Liver (tissue), 2 donors: ENCODE measurements at regions not wholly inside any gene's neighbourhood (a gene's known extent, or its start where the extent isn't known, plus 50 kb on each side); places are given as distances from the start of the nearest gene placed in this dataset.

Experiments
- EGR1 ChIP-seq, 2 donors: IDR thresholded peaks; 2 replicates each; pipeline ENCODE4 v1.6.1; 2016 to 2018; ENCODE audit warnings: antibody characterized with exemption in 2 of 2, low read depth in 2 of 2
- REST ChIP-seq: IDR thresholded peaks from 2 replicates; pipeline ENCODE4 v1.6.1; 2016; ENCODE audit warnings: antibody characterized with exemption, mild to moderate bottlenecking
- donor health status: healthy.

DNA sequence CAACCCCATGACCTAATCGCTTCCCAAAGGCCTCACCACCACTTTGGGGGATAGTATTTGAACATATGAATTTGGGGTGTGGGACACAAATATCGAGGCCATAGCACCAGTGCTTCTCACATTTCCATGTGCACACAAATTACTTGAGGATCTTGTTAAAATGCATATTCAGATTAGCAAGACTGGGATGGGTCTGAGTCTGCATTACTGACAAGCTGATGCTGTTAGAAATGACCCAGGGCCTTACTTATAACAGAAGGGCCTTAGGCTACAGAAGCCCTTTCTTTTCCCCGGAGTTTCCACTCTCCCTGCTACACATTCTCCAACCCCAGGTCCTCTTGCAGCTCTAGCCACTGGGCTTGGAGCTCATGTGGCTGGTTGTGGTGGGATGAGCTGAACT, 141.5 kb upstream of the LRFN2 start:
- TF ChIP-seq EGR1 (IDR thresholded peaks at IDR 0.05; ENCODE audit: low read depth in 2 of 2) (no peak), REST (no peak)
